Activated CD4-positive, alpha-beta T cell treated with anti-CD3 and anti-CD28 coated beads for 48 hours (primary cell): ENCODE measurements at regions not wholly inside any gene's neighbourhood (a gene's known extent, or its start where the extent isn't known, plus 50 kb on each side); places are given as distances from the start of the nearest gene placed in this dataset.

Experiments used
- DNase-seq: peaks from one replicate; pipeline ENCODE4 v3.0.0-alpha.2; 2020

- no peak for DNase-seq
Measured at GRCh38 chr18:51862051-51862715, 477.8 kb upstream of the DCC start.

DNA sequence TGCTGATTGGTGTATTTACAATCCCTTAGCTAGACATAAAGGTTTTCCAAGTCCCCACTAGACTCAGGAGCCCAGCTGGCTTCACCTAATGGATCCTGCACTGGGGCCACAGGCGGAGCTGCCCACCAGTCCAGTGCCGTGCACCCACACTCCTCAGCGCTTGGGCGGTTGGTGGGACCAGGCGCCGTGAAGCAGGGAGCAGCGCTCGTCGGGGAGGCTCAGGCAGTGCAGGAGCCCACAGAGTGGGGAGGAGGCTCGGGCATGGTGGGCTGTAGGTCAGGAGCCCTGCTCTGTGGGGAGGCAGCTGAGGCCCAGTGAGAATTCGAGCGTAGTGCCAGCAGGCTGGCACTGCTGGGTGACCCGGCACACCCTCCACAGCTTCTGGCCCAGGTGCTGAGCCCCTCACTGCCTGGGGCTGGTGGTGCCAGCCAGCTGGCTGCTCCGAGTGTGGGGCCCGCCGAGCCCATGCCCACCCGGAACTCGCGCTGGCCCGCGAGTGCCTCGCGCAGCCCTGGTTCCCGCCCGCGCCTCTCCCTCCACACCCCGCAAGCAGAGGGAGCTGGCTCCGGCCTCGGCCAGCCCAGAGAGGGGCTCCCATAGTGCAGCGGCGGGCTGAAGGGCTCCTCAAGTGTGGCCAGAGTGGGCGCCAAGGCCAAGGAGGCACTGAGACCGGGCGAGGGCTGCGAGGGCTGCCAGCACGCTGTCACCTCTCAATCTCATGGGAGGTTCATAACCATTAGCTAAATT is 475.6 kb upstream of the DCC start:
- DNase-seq: no peak

DNA sequence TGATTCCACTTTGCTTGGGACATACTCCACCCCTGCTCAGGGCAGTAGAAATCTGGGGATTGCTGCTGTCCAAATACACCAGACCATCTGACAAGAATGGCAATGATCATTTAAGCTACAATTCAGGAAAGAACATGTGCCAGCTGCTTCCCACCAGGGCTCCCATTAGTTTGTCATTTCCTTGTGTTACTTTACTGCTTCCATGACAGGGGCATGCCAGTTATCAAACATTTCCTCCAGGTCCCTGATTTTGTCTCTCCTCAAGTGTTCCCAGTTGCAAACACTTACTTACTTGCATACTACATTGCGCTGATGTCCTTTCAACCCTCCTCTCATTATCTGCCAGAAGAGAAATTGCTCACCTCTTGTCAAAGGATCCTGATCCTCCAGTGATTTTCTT is 474.5 kb upstream of the DCC start:
- DNase-seq: no peak

DNA sequence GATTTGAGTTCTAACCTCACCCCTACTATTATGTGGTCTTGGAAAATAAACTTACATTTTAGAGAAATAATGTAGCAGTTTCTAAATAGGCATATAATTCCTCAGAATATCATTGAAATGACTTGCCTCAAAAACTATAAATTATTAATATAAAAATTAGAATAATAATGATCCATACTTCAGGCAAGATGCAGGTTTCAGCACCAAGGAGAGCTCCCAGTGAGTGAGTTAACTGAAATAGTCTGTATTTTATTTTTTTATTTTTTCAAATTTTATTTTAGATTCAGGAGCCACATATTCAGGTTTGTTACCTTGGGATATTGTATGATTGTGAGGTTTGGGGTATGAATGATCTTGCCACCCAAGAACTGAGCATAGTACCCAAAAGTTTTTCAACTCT is 472.2 kb upstream of the DCC start:
- DNase-seq: no peak

DNA sequence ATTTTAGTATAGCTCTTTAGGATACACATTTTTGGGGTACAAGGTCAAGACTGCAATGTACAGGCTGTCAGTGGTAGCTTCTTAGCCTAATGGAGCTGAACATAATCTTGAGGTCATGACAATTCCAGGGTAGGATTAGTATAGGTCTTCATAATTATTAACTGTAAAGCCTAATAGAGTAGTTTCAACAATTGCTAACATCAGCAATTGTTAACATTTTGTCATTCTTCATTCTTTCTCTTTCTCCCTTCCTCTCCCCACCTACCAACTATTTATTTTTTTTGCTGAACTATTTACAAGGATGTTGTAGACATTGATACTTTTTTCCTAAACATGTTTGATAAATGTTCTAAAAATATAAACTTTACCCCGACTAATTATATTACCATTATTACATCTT is 461.3 kb upstream of the DCC start:
- DNase-seq: no peak

DNA sequence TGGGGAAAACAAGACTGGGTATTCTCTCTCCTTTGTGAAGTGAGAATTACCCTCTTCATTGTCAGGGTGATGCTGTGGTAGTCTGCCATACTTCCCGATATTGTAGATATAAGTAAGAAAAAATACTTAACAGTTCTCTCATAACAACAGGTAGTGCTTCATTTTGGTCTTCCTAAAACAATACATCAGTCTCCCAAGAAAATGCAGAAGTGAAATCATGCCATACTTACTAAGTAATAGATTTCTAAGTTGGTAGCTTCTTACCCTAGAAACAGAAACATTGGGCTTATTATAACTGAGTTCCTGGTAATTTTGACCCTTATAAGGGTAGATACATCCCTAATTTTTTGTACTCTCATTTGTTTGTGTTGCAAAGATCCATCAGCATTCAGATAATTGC is 460.7 kb upstream of the DCC start:
- DNase-seq: no peak

GRCh38 chr18:51881394-51881793 is 458.6 kb upstream of the DCC start:
- DNase-seq: no peak

- DNase-seq: no peak
Measured at GRCh38 chr18:51884039-51884438, 456.0 kb upstream of the DCC start.

DNA sequence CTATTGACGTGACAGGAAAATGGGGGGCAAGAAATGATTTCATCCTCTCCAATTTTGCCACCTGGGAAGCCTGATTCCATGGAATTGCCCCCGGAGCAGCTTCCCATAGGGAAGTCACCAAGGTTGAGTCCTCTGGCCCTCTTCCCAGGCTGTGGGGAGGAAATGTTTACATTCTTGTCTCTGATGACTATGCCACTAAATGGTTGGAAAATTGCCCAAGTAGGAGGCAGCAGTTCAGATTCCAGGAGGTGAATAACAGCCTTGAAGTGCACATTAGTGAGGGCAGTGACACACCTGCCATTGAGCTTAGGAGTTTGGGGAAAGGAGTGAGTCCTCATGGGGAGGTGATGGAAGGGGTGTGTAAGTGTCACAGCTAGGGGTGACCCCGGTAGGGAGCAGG is 449.2 kb upstream of the DCC start:
- no peak for DNase-seq

DNA sequence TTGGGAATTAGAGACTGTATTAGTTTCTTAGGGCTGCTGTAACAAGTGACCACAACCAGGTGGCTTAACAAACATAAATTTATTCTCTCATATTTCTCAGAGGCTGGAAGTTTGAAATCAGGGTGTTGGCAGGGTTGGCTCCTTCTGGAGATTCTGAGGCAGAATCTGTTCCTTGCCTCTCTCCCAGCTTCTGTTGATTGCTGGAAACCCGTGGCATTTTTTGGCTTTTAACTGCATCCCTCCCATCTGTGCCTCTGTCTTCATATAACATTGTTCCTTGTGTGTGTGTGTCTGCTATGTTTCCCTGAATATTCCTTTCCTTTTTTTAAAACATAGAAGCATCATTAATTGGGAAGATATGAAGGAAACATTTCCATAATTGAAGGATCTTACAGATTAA is 448.1 kb upstream of the DCC start:
- no peak for DNase-seq

- DNase-seq: no peak
Measured at GRCh38 chr18:51897884-51898283, 442.1 kb upstream of the DCC start.

GRCh38 chr18:51907687-51908597 is 432.1 kb upstream of the DCC start:
- DNase-seq: no peak

GRCh38 chr18:51908598-51908944 is 431.4 kb upstream of the DCC start:
- no peak for DNase-seq

DNA sequence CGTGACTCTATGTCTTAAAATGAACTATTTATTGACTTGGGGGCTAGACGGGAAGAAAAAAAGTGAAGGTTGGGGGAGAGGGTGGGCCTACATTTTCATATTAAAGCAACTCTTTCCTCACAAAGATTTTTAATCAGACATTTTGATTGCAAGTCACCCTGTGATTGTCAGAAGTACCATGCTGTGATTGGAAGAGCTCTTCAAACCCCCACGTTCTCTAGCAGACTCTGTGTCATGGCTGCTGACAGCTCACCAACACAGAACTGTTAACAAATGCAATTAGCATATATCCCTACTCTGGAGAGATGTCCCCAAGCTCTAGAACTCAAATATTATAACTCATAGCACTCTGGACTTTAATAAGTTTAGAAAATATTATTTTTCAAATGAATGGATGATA is 428.4 kb upstream of the DCC start:
- DNase-seq: no peak

GRCh38 chr18:51912381-51912780 is 427.6 kb upstream of the DCC start:
- no peak for DNase-seq

DNA sequence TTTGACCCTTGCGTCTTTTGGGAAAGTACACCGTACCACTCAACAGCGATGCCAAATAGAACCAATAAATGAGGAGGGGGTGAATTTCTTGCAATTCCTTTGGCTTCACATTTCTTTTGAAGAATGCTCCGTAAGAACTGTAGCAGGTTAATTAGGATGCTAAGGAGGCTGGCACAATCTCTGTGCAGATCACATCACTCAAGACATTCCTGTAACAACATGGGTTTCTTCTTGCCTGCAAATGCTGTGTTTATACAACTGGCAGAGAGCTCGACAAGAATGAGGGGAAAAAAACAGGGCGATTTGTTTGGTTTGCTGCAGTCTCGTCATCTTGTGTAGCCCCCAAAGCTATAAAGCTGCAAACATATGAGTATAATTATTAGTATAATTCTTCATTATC is 424.8 kb upstream of the DCC start:
- DNase-seq: no peak

- DNase-seq: no peak
Measured at GRCh38 chr18:51921862-51922261, 418.1 kb upstream of the DCC start.

- DNase-seq: no peak
Measured at GRCh38 chr18:51933903-51934302, 406.1 kb upstream of the DCC start.

DNA sequence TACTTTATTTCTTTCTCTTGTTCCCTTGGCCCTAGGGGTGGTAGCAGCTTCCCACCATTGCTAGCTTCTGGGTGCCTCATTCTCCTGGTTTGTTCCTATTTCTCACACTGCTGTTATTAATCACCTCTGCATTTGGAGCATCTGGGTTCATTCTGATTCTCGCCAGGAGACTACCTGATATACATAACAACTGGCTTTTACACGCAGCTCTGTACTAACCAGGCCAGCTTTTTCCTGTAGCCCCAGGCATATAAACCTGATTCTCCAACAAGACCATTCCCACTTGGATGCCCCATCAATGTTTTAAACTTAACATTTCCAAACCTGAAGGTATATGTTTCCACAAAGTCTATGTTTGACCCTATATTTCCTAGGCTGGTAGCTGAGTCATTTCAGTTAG is 403.9 kb upstream of the DCC start:
- DNase-seq: no peak

DNA sequence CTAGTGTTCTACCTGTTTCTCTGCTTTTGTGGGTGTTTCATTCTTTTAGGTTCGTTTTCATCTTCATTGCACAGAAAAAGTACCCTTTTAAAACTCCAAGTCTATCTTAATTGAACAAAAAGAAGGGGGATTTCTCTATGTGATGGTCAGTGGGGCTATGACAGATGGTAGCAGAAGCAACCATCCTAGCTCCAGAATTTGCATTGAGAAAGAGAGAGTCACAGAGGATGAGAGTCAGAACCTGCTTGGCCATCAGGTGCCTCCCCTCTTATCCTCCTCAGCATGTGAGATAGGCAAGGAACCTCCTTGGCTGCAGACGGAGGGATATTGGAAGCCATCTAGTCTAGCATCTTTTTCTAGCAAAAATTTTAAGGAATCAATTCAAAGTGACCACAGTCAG is 398.0 kb upstream of the DCC start:
- no peak for DNase-seq

- no peak for DNase-seq
Measured at GRCh38 chr18:51943281-51943680, 396.7 kb upstream of the DCC start.

GRCh38 chr18:51946946-51947345 is 393.1 kb upstream of the DCC start:
- no peak for DNase-seq

DNA sequence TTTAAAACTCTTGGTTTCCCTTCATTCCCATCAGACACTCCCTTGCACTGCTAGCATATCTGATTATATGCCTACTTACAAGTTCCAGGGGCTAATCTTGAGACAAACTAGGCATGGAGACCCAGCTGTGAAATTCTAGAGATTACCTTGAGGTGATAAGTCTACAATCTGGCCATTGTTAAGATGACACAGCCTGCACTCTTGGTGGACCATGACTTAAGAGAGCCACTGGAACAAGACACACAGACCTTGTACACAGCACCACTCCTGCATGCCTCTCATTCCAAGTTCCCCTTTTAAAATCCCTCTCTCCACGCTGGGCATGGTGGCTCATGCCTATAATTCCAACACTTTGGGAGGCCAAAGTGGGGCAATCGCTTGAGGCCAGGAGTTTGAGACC is 387.2 kb upstream of the DCC start:
- no peak for DNase-seq

DNA sequence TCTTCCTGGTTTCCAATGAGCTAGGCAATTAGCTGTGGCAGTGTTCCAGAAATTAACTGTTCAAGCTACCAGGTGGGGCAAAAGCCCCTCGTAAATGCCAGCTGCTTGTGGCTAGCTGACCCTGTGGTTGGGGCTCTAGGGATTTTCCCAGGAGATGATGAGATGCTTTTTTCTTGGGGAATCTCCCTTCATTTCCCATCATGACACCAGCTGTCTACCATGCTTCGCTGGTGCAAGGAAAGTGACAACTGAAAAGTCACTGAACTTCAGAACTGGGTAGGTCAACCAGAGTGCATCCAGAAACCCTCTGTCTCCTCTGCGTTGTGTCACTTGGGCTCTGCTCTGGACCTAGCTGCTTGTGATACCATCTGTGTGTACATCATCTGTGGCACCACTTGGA is 386.5 kb upstream of the DCC start:
- DNase-seq: no peak
